ENCODE measurements at regions not wholly inside any gene's neighbourhood (a gene's known extent, or its start where the extent isn't known, plus 50 kb on each side); places are given as distances from the start of the nearest gene placed in this dataset.
"Not testable (repeated sequence)": the region's sequence is repeated elsewhere in the genome, so short reads cannot be mapped to it uniquely, and the experiment has no call there.

- peaks cover 3% of the 10 kb centered on the region for H3K27me3 Mint-ChIP-seq (ENCODE audit: low read depth)
- peaks cover 4% of the 10 kb centered on the region for H3K4me1 Mint-ChIP-seq
- no peak overlapping the region for H3K4me3 Mint-ChIP-seq
Observed at GRCh38 chr2:16726147-16726546, 60.5 kb upstream of the CYRIA start.

GRCh38 chr2:16725549-16725948, 59.9 kb upstream of the CYRIA start:
- DNase-seq (ENCODE audit: low spot score in 2 of 2, unreplicated experiment in 2 of 2), result no peak
- Mint-ChIP-seq H3K9me3 (no peaks in the 10 kb centered on the region), H3K36me3 (no peaks in the 10 kb centered on the region), H3K4me1 (peaks cover 4% of the 10 kb centered on the region), H3K4me3 (no peak overlapping the region), H3K27me3 (ENCODE audit: low read depth) (peaks cover 6% of the 10 kb centered on the region), H3K27ac (no peak overlapping the region)
- no peak for TF ChIP-seq CTCF (IDR thresholded peaks at IDR 0.05; ENCODE audit: unreplicated experiment)

More at GRCh38 chr2:16726147-16726546, 60.5 kb upstream of the CYRIA start:
- Mint-ChIP-seq H3K36me3 (no peaks in the 10 kb centered on the region), H3K9me3 (no peaks in the 10 kb centered on the region), H3K27ac (no peak overlapping the region)
- no peak for TF ChIP-seq CTCF (IDR thresholded peaks at IDR 0.05; ENCODE audit: unreplicated experiment)
- DNase-seq (ENCODE audit: low spot score in 2 of 2, unreplicated experiment in 2 of 2), result no peak

GRCh38 chr2:16722677-16723076, 57.0 kb upstream of the CYRIA start:
- H3K27ac Mint-ChIP-seq, result no peak overlapping the region
- H3K9me3 Mint-ChIP-seq, result no peaks in the 10 kb centered on the region
- no peak for TF ChIP-seq CTCF (IDR thresholded peaks at IDR 0.05; ENCODE audit: unreplicated experiment)
- peaks cover 5% of the 10 kb centered on the region for H3K27me3 Mint-ChIP-seq (ENCODE audit: low read depth)
- H3K36me3 Mint-ChIP-seq, result no peaks in the 10 kb centered on the region
- H3K4me1 Mint-ChIP-seq, result peaks cover 4% of the 10 kb centered on the region
- DNase-seq (ENCODE audit: low spot score in 2 of 2, unreplicated experiment in 2 of 2), result no peak
- H3K4me3 Mint-ChIP-seq, result no peak overlapping the region

- TF ChIP-seq CTCF (IDR thresholded peaks at IDR 0.05; ENCODE audit: unreplicated experiment), result no peak
- no peak overlapping the region for H3K4me3 Mint-ChIP-seq
- H3K4me1 Mint-ChIP-seq, result peaks cover 4% of the 10 kb centered on the region
- no peaks in the 10 kb centered on the region for H3K36me3 Mint-ChIP-seq
- no peak overlapping the region for H3K27ac Mint-ChIP-seq
- peaks cover 5% of the 10 kb centered on the region for H3K27me3 Mint-ChIP-seq (ENCODE audit: low read depth)
- DNase-seq (ENCODE audit: low spot score in 2 of 2, unreplicated experiment in 2 of 2), result no peak
- no peaks in the 10 kb centered on the region for H3K9me3 Mint-ChIP-seq
Observed at GRCh38 chr2:16722126-16722525, 56.5 kb upstream of the CYRIA start.

GRCh38 chr2:16721529-16721928, 55.9 kb upstream of the CYRIA start:
- H3K4me3 Mint-ChIP-seq; DNase-seq (ENCODE audit: low spot score in 2 of 2, unreplicated experiment in 2 of 2); H3K27me3 Mint-ChIP-seq (ENCODE audit: low read depth); H3K4me1 Mint-ChIP-seq; H3K9me3 Mint-ChIP-seq; H3K36me3 Mint-ChIP-seq; H3K27ac Mint-ChIP-seq: not testable (repeated sequence)

GRCh38 chr2:16720737-16721136, 55.1 kb upstream of the CYRIA start:
- H3K27ac Mint-ChIP-seq; H3K36me3 Mint-ChIP-seq; H3K9me3 Mint-ChIP-seq; H3K4me3 Mint-ChIP-seq; H3K27me3 Mint-ChIP-seq (ENCODE audit: low read depth); H3K4me1 Mint-ChIP-seq; DNase-seq (ENCODE audit: low spot score in 2 of 2, unreplicated experiment in 2 of 2): not testable (repeated sequence)

GRCh38 chr2:16719485-16719808, 53.8 kb upstream of the CYRIA start:
- peaks cover 7% of the 10 kb centered on the region for H3K27me3 Mint-ChIP-seq (ENCODE audit: low read depth)
- no peaks in the 10 kb centered on the region for H3K9me3 Mint-ChIP-seq
- H3K36me3 Mint-ChIP-seq, result no peaks in the 10 kb centered on the region
- no peak overlapping the region for H3K4me3 Mint-ChIP-seq
- H3K4me1 Mint-ChIP-seq, result peaks cover 4% of the 10 kb centered on the region
- TF ChIP-seq CTCF (IDR thresholded peaks at IDR 0.05; ENCODE audit: unreplicated experiment), result no peak
- no peak for DNase-seq (ENCODE audit: low spot score in 2 of 2, unreplicated experiment in 2 of 2)
- no peak overlapping the region for H3K27ac Mint-ChIP-seq
